PFSK-1 (cell line): ENCODE measurements at regions not wholly inside any gene's neighbourhood (a gene's known extent, or its start where the extent isn't known, plus 50 kb on each side); places are given as distances from the start of the nearest gene placed in this dataset.

Experiments
- FOXP2 ChIP-seq: optimal IDR thresholded peaks from 2 replicates; pipeline ENCODE3; 2011; ENCODE audit warnings: borderline replicate concordance, control low read depth, inconsistent platforms; ENCODE audit not compliant: insufficient read depth; ENCODE audit errors: extremely low read length, extremely low read depth
- POLR2AphosphoS5 ChIP-seq: IDR thresholded peaks from 2 replicates; pipeline ENCODE4 v1.6.1; 2012; ENCODE audit warnings: low read depth, mild to moderate bottlenecking, control low read depth, low read length, moderate library complexity
- SIN3A ChIP-seq: IDR thresholded peaks from 2 replicates; pipeline ENCODE4 v1.6.1; 2012; ENCODE audit warnings: mild to moderate bottlenecking, low read length, moderate library complexity, borderline replicate concordance; ENCODE audit not compliant: insufficient read depth
- TAF1 ChIP-seq: IDR thresholded peaks from 2 replicates; pipeline ENCODE4 v1.6.1; 2012; ENCODE audit warnings: low read length, control low read depth, borderline replicate concordance; ENCODE audit not compliant: insufficient read depth
- TF ChIP-seq, protein P1 (sequence below), 2 experiments: IDR thresholded peaks; 2 replicates each; pipeline versions ENCODE4 v1.6.1 to v1.8.0; 2011 to 2012; ENCODE audit warnings: low read depth in 2 of 2, low read length in 2 of 2, control low read depth in 1 of 2, inconsistent platforms in 1 of 2, mild to moderate bottlenecking in 1 of 2, moderate library complexity in 1 of 2; ENCODE audit not compliant: insufficient read depth in 1 of 2

DNA sequence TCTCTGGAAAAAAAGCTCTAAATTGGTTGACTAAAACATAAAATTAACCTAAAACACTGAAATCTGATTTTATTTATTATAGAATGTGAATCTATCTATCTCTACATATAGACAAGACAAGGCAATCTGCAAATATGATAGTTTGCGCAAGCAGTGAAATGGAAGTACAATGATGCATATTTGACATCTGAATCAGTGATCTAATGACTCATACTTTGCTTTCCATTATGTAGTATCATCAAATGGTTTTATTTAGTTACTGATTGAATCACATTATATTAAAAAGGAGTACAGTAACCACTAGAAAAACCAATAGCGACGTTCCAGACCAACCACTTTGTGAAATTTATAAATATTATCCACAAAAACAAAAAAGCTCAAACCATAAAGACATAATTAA is 1969.3 kb downstream of the PCDH7 start:
- TF ChIP-seq TAF1 (no peak), POLR2AphosphoS5 (no peak), SIN3A (no peak), FOXP2 (no peak)
- TF ChIP-seq, protein P1, sequence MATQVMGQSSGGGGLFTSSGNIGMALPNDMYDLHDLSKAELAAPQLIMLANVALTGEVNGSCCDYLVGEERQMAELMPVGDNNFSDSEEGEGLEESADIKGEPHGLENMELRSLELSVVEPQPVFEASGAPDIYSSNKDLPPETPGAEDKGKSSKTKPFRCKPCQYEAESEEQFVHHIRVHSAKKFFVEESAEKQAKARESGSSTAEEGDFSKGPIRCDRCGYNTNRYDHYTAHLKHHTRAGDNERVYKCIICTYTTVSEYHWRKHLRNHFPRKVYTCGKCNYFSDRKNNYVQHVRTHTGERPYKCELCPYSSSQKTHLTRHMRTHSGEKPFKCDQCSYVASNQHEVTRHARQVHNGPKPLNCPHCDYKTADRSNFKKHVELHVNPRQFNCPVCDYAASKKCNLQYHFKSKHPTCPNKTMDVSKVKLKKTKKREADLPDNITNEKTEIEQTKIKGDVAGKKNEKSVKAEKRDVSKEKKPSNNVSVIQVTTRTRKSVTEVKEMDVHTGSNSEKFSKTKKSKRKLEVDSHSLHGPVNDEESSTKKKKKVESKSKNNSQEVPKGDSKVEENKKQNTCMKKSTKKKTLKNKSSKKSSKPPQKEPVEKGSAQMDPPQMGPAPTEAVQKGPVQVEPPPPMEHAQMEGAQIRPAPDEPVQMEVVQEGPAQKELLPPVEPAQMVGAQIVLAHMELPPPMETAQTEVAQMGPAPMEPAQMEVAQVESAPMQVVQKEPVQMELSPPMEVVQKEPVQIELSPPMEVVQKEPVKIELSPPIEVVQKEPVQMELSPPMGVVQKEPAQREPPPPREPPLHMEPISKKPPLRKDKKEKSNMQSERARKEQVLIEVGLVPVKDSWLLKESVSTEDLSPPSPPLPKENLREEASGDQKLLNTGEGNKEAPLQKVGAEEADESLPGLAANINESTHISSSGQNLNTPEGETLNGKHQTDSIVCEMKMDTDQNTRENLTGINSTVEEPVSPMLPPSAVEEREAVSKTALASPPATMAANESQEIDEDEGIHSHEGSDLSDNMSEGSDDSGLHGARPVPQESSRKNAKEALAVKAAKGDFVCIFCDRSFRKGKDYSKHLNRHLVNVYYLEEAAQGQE (IDR thresholded peaks at IDR 0.05; ENCODE audit: insufficient read depth in 1 of 2, low read depth in 2 of 2, low read length in 2 of 2): no peak
